ENCODE measurements at regions not wholly inside any gene's neighbourhood (a gene's known extent, or its start where the extent isn't known, plus 50 kb on each side); places are given as distances from the start of the nearest gene placed in this dataset.

- TF ChIP-seq SP1 (IDR thresholded peaks at IDR 0.05): no peak
- TF ChIP-seq TARDBP (IDR thresholded peaks at IDR 0.05): no peak
- TF ChIP-seq ELF4 (IDR thresholded peaks at IDR 0.05): no peak
- no peak for TF ChIP-seq HDGF (IDR thresholded peaks at IDR 0.05; ENCODE audit: borderline replicate concordance)
- TF ChIP-seq ARNT (IDR thresholded peaks at IDR 0.05): no peak
- TF ChIP-seq SUZ12 (IDR thresholded peaks at IDR 0.05): no peak
- no peak for TF ChIP-seq BHLHE40 (IDR thresholded peaks at IDR 0.05; ENCODE audit: borderline replicate concordance)
- no peak for TF ChIP-seq FOXM1 (IDR thresholded peaks at IDR 0.05; ENCODE audit: borderline replicate concordance)
Measured at GRCh38 chr2:184540246-184540789, 58.0 kb upstream of the ZNF804A start.
